ENCODE measurements at regions not wholly inside any gene's neighbourhood (a gene's known extent, or its start where the extent isn't known, plus 50 kb on each side); places are given as distances from the start of the nearest gene placed in this dataset.
"Not testable (repeated sequence)": the region's sequence is repeated elsewhere in the genome, so short reads cannot be mapped to it uniquely, and the experiment has no call there.

DNA sequence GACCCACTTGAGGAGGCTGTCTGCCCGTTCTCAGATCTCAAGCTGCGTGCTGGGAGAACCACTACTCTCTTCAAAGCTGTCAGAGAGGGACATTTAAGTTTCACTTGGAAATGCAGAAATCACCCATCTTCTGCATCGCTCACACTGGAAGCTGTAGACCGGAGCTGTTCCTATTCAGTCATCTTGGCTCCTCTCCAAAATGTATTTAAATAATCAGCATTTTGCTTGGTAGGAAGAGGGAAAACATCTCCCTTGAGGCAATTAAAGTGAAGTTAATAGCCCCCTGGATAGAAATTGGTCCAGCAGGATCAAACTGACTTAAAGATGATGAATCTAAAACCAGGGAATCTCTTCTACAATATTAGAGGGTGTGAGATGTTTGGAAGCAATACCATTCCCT, 151.7 kb downstream of the CSNK2A3 start:
- H3K27ac Mint-ChIP-seq; H3K4me3 Mint-ChIP-seq; H3K4me1 Mint-ChIP-seq (ENCODE audit: low read depth); H3K27me3 Mint-ChIP-seq (ENCODE audit: low read depth); H3K36me3 Mint-ChIP-seq (ENCODE audit: low read depth): not testable (repeated sequence)
- H3K9me3 Mint-ChIP-seq: peaks cover 12% of the 10 kb centered on the region

DNA sequence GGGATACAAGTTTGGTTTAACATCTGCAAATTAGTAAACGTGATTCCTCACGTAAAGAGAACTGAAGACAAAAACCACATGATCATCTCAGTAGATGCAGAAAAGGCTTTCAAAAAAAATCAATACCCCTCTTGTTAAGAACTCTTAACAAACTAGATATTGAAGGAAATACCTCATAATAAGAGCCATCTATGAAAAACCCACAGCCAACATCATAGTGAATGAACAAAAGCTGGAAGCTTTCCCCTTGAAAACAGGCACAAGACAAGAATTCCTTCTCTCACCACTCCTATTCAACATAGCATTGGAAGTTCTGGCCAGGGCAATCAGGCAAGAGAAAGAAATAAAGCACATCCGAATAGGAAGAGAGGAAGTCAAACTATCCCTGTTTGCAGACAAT, 160.5 kb downstream of the CSNK2A3 start:
- peaks cover 9% of the 10 kb centered on the region for H3K9me3 Mint-ChIP-seq
- peaks cover 26% of the 10 kb centered on the region for H3K27me3 Mint-ChIP-seq (ENCODE audit: low read depth)
- H3K36me3 Mint-ChIP-seq (ENCODE audit: low read depth): no peaks in the 10 kb centered on the region
- no peak overlapping the region for H3K27ac Mint-ChIP-seq
- H3K4me1 Mint-ChIP-seq (ENCODE audit: low read depth): no peaks in the 10 kb centered on the region
- H3K4me3 Mint-ChIP-seq: no peak overlapping the region

DNA sequence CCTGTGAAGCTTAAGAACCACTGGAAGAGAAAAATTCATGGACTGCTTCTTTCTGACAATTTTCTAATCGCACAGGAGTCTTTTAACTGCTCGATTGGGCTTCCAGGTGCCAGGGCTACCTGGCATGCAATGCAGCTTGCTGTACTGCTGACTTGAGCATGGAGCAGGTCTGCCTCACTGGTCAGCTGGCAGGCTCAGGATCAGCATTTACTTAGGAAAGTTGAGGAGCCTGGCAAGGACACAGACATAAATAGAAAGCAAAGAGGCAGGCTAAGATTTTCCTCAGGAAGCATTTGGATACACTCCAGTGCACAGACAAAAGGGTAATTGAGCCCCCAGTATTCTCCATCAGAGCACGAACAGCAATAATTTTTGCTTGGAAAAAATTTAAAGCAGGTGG, 163.5 kb downstream of the CSNK2A3 start:
- Mint-ChIP-seq H3K4me1 (ENCODE audit: low read depth) (no peaks in the 10 kb centered on the region), H3K9me3 (peaks cover 9% of the 10 kb centered on the region), H3K4me3 (no peak overlapping the region), H3K27me3 (ENCODE audit: low read depth) (peaks cover 19% of the 10 kb centered on the region), H3K36me3 (ENCODE audit: low read depth) (no peaks in the 10 kb centered on the region), H3K27ac (no peak overlapping the region)

DNA sequence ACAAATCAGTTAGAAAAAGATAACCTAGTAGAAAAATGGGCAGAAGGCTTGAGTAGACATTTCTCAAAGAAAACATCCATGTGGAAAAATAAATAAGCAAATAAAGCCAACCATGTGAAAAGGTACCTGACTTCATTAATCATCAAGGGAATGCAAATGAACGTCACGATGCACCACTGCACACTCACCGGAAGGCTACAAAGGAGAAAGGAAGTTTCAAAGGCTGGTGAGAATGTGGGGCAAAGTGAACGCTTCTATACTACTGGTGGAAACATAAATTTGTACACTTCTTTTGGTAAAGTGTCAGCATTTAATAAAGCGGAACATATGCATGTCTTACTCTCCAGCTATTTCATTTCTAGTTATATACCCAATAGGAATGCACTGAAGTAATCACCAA, 166.8 kb downstream of the CSNK2A3 start:
- Mint-ChIP-seq H3K27me3 (ENCODE audit: low read depth) (peaks cover 21% of the 10 kb centered on the region), H3K4me3 (no peak overlapping the region), H3K27ac (no peak overlapping the region), H3K9me3 (peaks cover 5% of the 10 kb centered on the region), H3K4me1 (ENCODE audit: low read depth) (no peaks in the 10 kb centered on the region), H3K36me3 (ENCODE audit: low read depth) (no peaks in the 10 kb centered on the region)

DNA sequence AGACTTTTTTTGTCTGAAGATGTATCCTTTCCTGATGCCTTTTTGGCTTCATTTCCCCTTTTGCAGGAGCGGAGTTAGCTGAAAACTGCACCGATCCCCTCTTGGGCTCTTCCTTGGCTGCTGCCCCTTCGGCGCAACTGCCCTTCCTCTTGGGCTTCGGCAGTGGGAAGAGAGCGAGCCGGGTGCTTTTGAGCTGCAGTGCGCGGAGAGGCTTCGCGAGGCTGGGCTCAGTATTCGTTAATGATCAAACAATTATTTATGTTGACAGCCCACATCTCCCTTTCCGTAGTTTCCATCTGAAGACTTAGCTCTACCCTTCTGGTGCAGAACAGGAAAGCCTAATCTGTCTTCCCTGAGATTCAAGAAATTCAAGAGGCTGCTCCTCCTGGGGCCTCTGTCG, 170.8 kb downstream of the CSNK2A3 start:
- no peaks in the 10 kb centered on the region for H3K36me3 Mint-ChIP-seq (ENCODE audit: low read depth)
- no peaks in the 10 kb centered on the region for H3K4me1 Mint-ChIP-seq (ENCODE audit: low read depth)
- peaks cover 5% of the 10 kb centered on the region for H3K27me3 Mint-ChIP-seq (ENCODE audit: low read depth)
- H3K9me3 Mint-ChIP-seq: no peaks in the 10 kb centered on the region
- H3K27ac Mint-ChIP-seq: no peak overlapping the region
- H3K4me3 Mint-ChIP-seq: no peak overlapping the region

DNA sequence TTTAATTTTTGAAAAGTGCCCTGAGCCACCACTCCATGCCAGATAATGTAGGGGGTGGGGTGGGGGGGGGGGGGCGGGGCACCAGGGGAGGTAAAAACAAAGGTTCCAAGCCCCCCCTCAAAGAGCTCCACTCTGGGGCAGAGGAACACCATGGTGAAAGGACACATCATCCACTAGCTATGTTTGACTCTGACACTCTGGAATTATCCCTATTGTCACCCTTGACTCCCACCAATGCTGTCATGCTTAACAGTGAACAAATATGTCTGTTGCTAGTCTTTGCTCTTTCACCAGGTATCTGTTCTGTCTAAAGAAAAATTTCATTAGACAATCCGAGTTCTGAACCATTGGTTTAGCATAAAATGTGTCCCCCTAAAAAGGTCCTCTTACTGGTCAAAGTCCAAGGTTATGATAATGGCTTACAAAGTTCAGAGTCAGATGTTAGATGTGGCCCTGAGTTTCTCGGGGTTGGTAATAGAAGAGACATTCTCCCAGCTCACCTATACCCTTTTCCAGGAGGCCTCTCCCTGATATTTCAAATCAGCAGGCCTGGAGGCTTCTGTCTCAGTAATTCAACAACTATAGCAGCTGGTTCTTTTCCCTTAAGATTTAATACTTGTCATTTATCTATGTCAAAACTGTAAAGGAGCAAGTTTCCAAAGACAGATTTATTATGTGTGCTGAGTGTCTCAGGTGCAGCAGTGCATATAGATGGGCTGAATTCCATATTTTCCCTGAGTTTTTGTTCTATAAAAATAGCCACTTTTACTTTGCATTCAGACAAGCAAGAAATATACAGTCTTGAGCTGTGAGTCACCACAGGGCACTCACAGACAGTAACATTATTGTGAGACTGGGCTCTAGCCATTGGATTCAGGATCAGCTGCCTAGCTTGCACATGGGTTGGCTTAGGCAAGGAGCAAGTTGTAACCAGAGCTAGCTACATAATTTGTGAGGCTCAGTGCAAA, 174.1 kb downstream of the CSNK2A3 start:
- Mint-ChIP-seq H3K4me3 (no peak overlapping the region), H3K4me1 (ENCODE audit: low read depth) (no peaks in the 10 kb centered on the region), H3K9me3 (no peaks in the 10 kb centered on the region), H3K27me3 (ENCODE audit: low read depth) (peaks cover 12% of the 10 kb centered on the region), H3K27ac (no peak overlapping the region), H3K36me3 (ENCODE audit: low read depth) (no peaks in the 10 kb centered on the region)

DNA sequence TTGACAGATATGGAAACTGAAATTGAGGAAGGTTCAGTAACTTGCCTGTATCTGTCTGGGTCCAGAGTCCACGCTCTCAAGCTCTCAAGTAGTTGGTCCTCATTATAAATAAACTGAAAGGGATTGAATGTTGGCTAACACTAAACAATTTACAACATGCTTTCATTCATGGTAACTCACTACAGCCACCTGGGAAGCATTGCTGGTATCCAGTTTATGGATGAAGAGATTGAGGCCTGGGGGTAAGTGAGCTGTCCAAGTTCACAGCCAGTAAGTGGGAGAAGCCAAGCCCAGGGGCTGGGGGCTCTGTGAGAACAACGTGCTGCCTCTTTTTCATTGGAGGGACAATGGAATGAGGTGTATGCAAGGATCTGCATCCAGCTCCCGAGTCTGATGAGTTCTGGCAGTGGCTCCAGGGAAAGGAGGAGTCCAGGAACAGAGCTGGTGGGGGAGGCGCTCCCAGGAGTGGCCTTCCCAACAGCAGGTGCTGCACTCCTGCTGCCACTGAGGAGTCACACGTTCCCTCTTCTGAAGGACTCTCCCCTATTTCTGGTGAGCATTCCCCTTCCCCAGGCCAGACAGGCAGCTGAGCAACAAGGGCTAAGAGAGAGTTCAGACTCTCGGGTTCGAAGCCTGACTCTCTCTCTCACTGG, 175.8 kb downstream of the CSNK2A3 start:
- Mint-ChIP-seq H3K4me3 (no peak overlapping the region), H3K4me1 (ENCODE audit: low read depth) (no peaks in the 10 kb centered on the region), H3K9me3 (no peaks in the 10 kb centered on the region), H3K27ac (no peak overlapping the region), H3K27me3 (ENCODE audit: low read depth) (peaks cover 10% of the 10 kb centered on the region), H3K36me3 (ENCODE audit: low read depth) (no peaks in the 10 kb centered on the region)

DNA sequence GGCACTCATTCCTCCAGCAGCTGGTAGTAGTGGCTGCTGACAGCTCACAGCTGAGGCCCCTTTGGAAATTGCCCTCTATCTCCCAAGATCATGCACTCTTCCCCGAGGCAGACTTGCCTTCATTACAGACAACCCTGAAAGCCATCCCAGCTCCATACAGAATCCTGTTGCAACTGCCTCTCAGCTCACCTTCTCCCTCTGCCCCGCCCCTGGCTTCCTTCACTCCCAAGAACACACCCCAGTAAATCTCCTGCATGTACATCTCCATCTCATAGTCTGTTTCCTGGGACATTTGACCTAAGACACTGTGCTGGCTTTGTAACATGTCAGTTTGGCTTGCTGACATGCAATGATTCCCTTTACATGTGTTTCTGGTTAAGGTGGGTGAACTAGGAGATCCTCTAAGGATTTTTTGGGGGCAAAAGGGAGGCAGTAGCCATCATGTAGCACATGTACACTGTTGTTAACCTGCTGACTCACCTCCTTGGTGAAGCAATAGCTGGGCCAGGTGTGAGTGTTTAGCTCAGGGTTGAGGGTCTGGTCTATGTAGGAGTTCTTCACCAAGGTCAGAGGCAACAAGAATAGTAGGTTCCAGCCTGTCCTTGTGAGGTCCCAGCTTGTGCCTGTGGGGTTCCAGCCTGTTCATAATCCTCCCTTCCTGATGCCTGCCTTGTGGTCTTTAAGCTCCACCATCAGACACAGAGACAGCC, 179.6 kb downstream of the CSNK2A3 start:
- no peak overlapping the region for H3K27ac Mint-ChIP-seq

DNA sequence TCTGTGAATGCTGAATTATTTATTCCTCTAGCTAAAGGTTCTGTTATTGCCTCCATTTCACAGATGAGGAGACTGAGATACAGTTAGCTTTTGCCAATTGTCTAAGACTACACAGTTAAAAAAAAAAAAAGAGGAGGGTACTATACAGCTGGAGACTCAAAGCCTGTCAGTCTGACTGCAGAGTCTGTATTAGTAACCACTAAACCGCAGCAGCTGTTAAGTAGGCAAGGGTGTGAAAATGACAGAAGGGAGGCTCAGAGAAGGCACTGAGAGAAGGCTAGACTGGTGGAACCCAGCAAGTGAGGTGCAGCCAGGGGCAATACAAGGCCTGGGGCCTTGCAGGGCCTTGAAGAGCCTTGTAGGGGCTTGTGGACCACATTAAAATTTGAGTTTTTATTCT, 181.2 kb downstream of the CSNK2A3 start:
- Mint-ChIP-seq H3K9me3 (no peaks in the 10 kb centered on the region), H3K27me3 (ENCODE audit: low read depth) (peaks cover 11% of the 10 kb centered on the region), H3K27ac (no peak overlapping the region), H3K4me1 (ENCODE audit: low read depth) (peaks cover 10% of the 10 kb centered on the region), H3K36me3 (ENCODE audit: low read depth) (no peaks in the 10 kb centered on the region), H3K4me3 (no peak overlapping the region)

More for the DNA sequence above, 179.6 kb downstream of the CSNK2A3 start:
- Mint-ChIP-seq H3K27me3 (ENCODE audit: low read depth) (peaks cover 11% of the 10 kb centered on the region), H3K9me3 (no peaks in the 10 kb centered on the region), H3K4me3 (no peak overlapping the region), H3K4me1 (ENCODE audit: low read depth) (peaks cover 10% of the 10 kb centered on the region), H3K36me3 (ENCODE audit: low read depth) (no peaks in the 10 kb centered on the region)

DNA sequence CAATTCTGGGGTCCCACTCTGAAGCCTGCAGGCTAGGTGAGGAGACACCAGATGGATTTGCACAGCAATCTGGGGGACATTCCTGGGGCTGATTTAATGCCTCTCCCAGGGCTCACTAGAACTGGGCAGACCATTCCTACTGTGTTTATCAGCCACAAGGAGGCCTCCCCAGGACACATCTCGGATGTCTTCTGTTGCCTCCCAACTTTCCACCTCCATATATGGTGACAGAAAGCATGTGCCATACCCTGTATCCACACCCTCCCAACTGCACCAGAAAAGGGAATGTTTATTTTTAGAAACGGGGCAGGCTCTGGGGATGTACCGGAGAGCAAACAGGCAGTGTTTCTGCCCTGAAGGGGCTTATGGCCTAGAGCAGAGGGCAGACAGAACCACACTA, 181.8 kb downstream of the CSNK2A3 start:
- peaks cover 15% of the 10 kb centered on the region for H3K27me3 Mint-ChIP-seq (ENCODE audit: low read depth)
- peaks cover 10% of the 10 kb centered on the region for H3K4me1 Mint-ChIP-seq (ENCODE audit: low read depth)
- no peak overlapping the region for H3K27ac Mint-ChIP-seq
- no peaks in the 10 kb centered on the region for H3K9me3 Mint-ChIP-seq
- no peaks in the 10 kb centered on the region for H3K36me3 Mint-ChIP-seq (ENCODE audit: low read depth)
- no peak overlapping the region for H3K4me3 Mint-ChIP-seq

DNA sequence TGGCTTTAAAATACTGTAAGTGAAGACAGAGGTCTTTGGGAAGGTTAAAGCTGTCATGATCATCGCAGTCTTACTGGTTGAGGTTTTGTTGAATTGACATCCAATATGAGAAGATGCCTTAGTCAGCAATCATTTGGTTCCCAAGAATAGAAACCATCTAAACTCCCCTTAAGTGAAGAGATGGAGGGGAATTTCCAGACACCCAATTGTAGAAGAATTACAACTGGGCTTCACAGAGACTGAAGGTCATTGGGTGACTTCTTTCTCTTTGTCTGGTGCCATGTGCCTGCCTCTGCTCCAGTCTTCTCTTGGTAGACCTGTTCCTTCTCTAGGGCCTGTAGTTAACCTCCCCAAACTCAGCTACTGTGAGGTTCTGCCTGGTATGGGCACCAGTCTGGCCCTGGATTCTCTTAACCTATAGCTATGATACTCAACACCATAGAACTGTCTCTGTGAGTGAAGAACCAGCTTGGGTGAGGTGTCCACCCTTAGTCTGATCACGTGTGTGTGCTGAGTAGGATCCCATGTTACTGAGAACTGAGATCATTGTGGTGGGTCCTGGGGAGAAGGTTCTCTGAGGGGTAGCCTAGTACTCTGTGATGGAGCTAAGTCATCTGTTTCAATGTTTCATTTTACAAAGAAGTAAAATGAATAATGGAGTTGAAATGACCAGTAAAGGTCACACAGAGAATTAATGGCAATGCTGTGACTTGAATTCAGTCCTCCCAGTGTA, 182.5 kb downstream of the CSNK2A3 start:
- Mint-ChIP-seq H3K27ac (no peak overlapping the region), H3K4me3 (no peak overlapping the region), H3K36me3 (ENCODE audit: low read depth) (no peaks in the 10 kb centered on the region), H3K27me3 (ENCODE audit: low read depth) (peaks cover 15% of the 10 kb centered on the region), H3K9me3 (no peaks in the 10 kb centered on the region), H3K4me1 (ENCODE audit: low read depth) (peaks cover 10% of the 10 kb centered on the region)

DNA sequence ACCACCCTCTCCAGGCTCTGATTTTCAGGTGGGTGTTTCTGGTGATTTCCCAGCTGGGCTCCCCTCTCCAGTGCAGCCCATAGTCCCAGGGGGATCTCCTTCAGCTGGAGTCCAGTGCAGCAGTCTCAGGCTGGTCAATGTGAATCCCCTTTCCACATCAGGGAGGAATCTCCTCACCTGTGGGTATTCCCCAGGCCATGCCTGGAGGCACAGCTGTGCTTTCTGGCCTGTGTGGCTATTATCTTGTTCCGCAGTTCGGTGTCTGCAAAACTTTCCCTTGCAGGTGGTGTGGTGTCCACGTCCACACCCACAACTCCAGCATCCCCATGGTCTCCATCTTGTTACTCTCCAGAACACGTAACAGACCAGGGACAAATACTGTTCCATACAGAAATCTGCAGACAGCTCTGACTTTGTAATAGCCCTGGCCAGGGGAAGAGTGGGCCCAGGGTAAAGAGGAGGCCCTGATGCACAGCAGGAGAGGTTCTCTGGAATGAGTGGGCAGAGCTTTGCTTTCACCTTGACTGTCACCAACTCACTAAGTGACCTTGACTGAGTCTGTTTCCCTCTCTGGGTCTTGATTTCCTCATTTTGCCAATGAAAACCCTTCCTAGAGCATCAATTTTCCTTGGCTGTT, 183.2 kb downstream of the CSNK2A3 start:
- no peaks in the 10 kb centered on the region for H3K9me3 Mint-ChIP-seq
- no peaks in the 10 kb centered on the region for H3K36me3 Mint-ChIP-seq (ENCODE audit: low read depth)
- no peak overlapping the region for H3K27ac Mint-ChIP-seq
- no peak overlapping the region for H3K4me3 Mint-ChIP-seq
- peaks cover 11% of the 10 kb centered on the region for H3K27me3 Mint-ChIP-seq (ENCODE audit: low read depth)
- peaks cover 10% of the 10 kb centered on the region for H3K4me1 Mint-ChIP-seq (ENCODE audit: low read depth)

DNA sequence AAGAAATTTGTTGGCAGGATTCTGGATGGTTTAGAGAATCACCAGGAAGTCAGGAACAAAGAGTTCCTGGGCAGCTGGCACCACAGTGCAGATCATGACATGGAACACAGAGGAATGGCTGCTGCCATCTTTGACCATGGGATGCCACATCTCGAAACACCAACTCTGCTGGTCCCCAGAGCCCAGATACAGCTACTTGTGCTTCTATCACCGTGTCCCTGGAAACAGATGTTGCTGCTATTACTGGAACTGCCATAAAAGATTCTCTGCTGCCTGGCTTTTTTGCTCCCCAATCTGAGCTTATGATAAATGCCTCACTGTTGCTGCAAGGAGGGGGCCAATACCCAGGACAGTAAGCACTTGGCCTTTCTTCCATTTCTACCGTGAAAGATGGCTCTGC, 185.2 kb downstream of the CSNK2A3 start:
- Mint-ChIP-seq H3K9me3 (no peaks in the 10 kb centered on the region), H3K4me1 (ENCODE audit: low read depth) (peaks cover 10% of the 10 kb centered on the region), H3K27me3 (ENCODE audit: low read depth) (peaks cover 11% of the 10 kb centered on the region), H3K4me3 (no peak overlapping the region), H3K36me3 (ENCODE audit: low read depth) (no peaks in the 10 kb centered on the region), H3K27ac (no peak overlapping the region)

DNA sequence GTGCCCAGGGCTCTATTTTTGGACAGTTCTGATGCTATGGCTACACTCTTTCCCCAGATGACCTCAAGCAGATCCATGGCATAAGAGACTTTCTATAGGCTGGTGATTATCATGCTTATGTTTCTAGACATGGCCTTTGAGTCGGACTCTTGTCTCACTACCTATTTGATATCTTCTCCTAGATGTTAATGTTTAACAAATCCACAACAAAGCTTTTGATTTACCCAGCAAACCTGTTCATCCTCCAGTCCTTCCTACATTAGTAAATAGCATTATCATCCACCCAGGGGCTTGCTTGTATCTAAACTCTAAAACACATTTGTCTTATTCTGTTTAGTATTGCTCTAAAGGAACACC, 188.7 kb downstream of the CSNK2A3 start:
- Mint-ChIP-seq H3K9me3 (no peaks in the 10 kb centered on the region), H3K4me1 (ENCODE audit: low read depth) (no peaks in the 10 kb centered on the region), H3K27ac (no peak overlapping the region), H3K36me3 (ENCODE audit: low read depth) (no peaks in the 10 kb centered on the region), H3K4me3 (no peak overlapping the region), H3K27me3 (ENCODE audit: low read depth) (peaks cover 17% of the 10 kb centered on the region)
